ENCODE measurements at regions not wholly inside any gene's neighbourhood (a gene's known extent, or its start where the extent isn't known, plus 50 kb on each side); places are given as distances from the start of the nearest gene placed in this dataset.
"Not testable (repeated sequence)": the region's sequence is repeated elsewhere in the genome, so short reads cannot be mapped to it uniquely, and the experiment has no call there.

GRCh38 chr1:170448661-170449158 lies 83.3 kb upstream of the GORAB start:
- no peaks in the 10 kb centered on the region for H3K27me3 ChIP-seq
- DNase-seq = no peak
- H3K4me3 ChIP-seq = no peak overlapping the region
- H3K36me3 ChIP-seq = no peaks in the 10 kb centered on the region
- no peaks in the 10 kb centered on the region for H3K9me3 ChIP-seq

- H3K4me3 ChIP-seq, H3K9me3 ChIP-seq, DNase-seq, H3K27me3 ChIP-seq, H3K36me3 ChIP-seq: not testable (repeated sequence)
These were observed 74.5 kb upstream of the GORAB start for GRCh38 chr1:170457325-170458050.

- no peaks in the 10 kb centered on the region for H3K36me3 ChIP-seq
- H3K27me3 ChIP-seq = no peaks in the 10 kb centered on the region
- no peak for DNase-seq
- H3K4me3 ChIP-seq = no peak overlapping the region
- H3K9me3 ChIP-seq = no peaks in the 10 kb centered on the region
These were observed 72.0 kb upstream of the GORAB start for GRCh38 chr1:170460001-170460400.

- no peak for DNase-seq
- no peaks in the 10 kb centered on the region for H3K36me3 ChIP-seq
- H3K9me3 ChIP-seq = no peaks in the 10 kb centered on the region
- no peak overlapping the region for H3K4me3 ChIP-seq
- H3K27me3 ChIP-seq = no peaks in the 10 kb centered on the region
These were observed 71.4 kb upstream of the GORAB start for GRCh38 chr1:170460414-170461155.

GRCh38 chr1:170461291-170461747 lies 70.6 kb upstream of the GORAB start:
- H3K4me3 ChIP-seq = no peak overlapping the region
- no peaks in the 10 kb centered on the region for H3K27me3 ChIP-seq
- H3K36me3 ChIP-seq = no peaks in the 10 kb centered on the region
- no peak for DNase-seq
- no peaks in the 10 kb centered on the region for H3K9me3 ChIP-seq

GRCh38 chr1:170461762-170462384 lies 70.1 kb upstream of the GORAB start:
- Histone ChIP-seq H3K9me3 (no peaks in the 10 kb centered on the region), H3K36me3 (no peaks in the 10 kb centered on the region), H3K27me3 (no peaks in the 10 kb centered on the region), H3K4me3 (no peak overlapping the region)
- DNase-seq = peak; percentile 74

- Histone ChIP-seq H3K9me3 (no peaks in the 10 kb centered on the region), H3K4me3 (no peak overlapping the region), H3K27me3 (no peaks in the 10 kb centered on the region), H3K36me3 (no peaks in the 10 kb centered on the region)
- peak; percentile 31 for DNase-seq
These were observed 61.8 kb upstream of the GORAB start for GRCh38 chr1:170470121-170470520.

GRCh38 chr1:170471398-170472053 lies 60.4 kb upstream of the GORAB start:
- Histone ChIP-seq H3K9me3 (no peaks in the 10 kb centered on the region), H3K27me3 (no peaks in the 10 kb centered on the region), H3K36me3 (no peaks in the 10 kb centered on the region), H3K4me3 (no peak overlapping the region)
- no peak for DNase-seq

GRCh38 chr1:170481000-170481399 lies 51.0 kb upstream of the GORAB start:
- DNase-seq = no peak
- Histone ChIP-seq H3K27me3 (no peaks in the 10 kb centered on the region), H3K9me3 (no peaks in the 10 kb centered on the region), H3K4me3 (no peak overlapping the region), H3K36me3 (no peaks in the 10 kb centered on the region)

All from MG63 (cell line).